SKM-1 treated with dmso at 0.1 percent for 144 hours (cell line): ENCODE measurements at regions not wholly inside any gene's neighbourhood (a gene's known extent, or its start where the extent isn't known, plus 50 kb on each side); places are given as distances from the start of the nearest gene placed in this dataset.

Experiments
- DNase-seq: peaks from one replicate; lab custom pipeline; 2025; ENCODE audit not compliant: unreplicated experiment; lab: John Stamatoyannopoulos, UW

GRCh38 chr11:91871791-91872190 lies 352.8 kb upstream of the FAT3 start:
- no peak for DNase-seq

GRCh38 chr11:91871048-91871447 lies 353.6 kb upstream of the FAT3 start:
- no peak for DNase-seq

- DNase-seq: no peak
Observed at GRCh38 chr11:91869686-91870085, 354.9 kb upstream of the FAT3 start.

- DNase-seq: no peak
Observed at GRCh38 chr11:91866642-91867041, 358.0 kb upstream of the FAT3 start.

GRCh38 chr11:91860661-91861060 lies 364.0 kb upstream of the FAT3 start:
- no peak for DNase-seq

GRCh38 chr11:91859666-91860065 lies 365.0 kb upstream of the FAT3 start:
- DNase-seq: no peak

GRCh38 chr11:91857179-91857578 lies 367.4 kb upstream of the FAT3 start:
- no peak for DNase-seq

- DNase-seq: no peak
Observed at GRCh38 chr11:91854780-91855179, 369.8 kb upstream of the FAT3 start.

GRCh38 chr11:91854171-91854570 lies 370.4 kb upstream of the FAT3 start:
- DNase-seq: no peak

GRCh38 chr11:91851908-91852307 lies 372.7 kb upstream of the FAT3 start:
- no peak for DNase-seq

- DNase-seq: no peak
Observed at GRCh38 chr11:91850533-91851275, 373.9 kb upstream of the FAT3 start.

- no peak for DNase-seq
Observed at GRCh38 chr11:91850021-91850420, 374.6 kb upstream of the FAT3 start.

- DNase-seq: no peak
Observed at GRCh38 chr11:91846649-91847048, 378.0 kb upstream of the FAT3 start.

- no peak for DNase-seq
Observed at GRCh38 chr11:91846002-91846401, 378.6 kb upstream of the FAT3 start.

- no peak for DNase-seq
Observed at GRCh38 chr11:91840640-91841240, 383.9 kb upstream of the FAT3 start.

- DNase-seq: no peak
Observed at GRCh38 chr11:91837411-91838330, 386.9 kb upstream of the FAT3 start.

GRCh38 chr11:91835051-91835560 lies 389.5 kb upstream of the FAT3 start:
- DNase-seq: no peak

GRCh38 chr11:91828901-91829300 lies 395.7 kb upstream of the FAT3 start:
- DNase-seq: no peak

- no peak for DNase-seq
Observed at GRCh38 chr11:91825777-91826176, 398.8 kb upstream of the FAT3 start.

- no peak for DNase-seq
Observed at GRCh38 chr11:91823252-91823830, 401.3 kb upstream of the FAT3 start.

- DNase-seq: no peak
Observed at GRCh38 chr11:91822805-91823204, 401.8 kb upstream of the FAT3 start.
